Fibroblast of lung (primary cell): ENCODE measurements at regions not wholly inside any gene's neighbourhood (a gene's known extent, or its start where the extent isn't known, plus 50 kb on each side); places are given as distances from the start of the nearest gene placed in this dataset.

Experiments used
- DNase-seq, 2 donors: peaks; one replicate each; pipeline versions ENCODE4 v3.0.0 to v3.0.0-alpha.2; 2010; ENCODE audit warnings: low read depth in 2 of 2
- H2AFZ ChIP-seq: 2 replicates; pipeline ENCODE4 v1.5.1; 2012; ENCODE audit warnings: low read length, control low read depth, inconsistent platforms
- H3K27ac ChIP-seq: 2 replicates; pipeline ENCODE4 v1.5.1; 2011; ENCODE audit warnings: low read length, control low read depth; ENCODE audit not compliant: insufficient read depth
- H3K27me3 ChIP-seq: 2 replicates; pipeline ENCODE4 v1.5.1; 2011; ENCODE audit warnings: mild to moderate bottlenecking, low read length; ENCODE audit not compliant: control insufficient read depth, insufficient read depth
- H3K36me3 ChIP-seq: 2 replicates; pipeline ENCODE4 v1.5.1; 2011; ENCODE audit warnings: low read length; ENCODE audit not compliant: control insufficient read depth, insufficient read depth
- H3K4me1 ChIP-seq: 2 replicates; pipeline ENCODE4 v1.5.1; 2011; ENCODE audit warnings: low read length; ENCODE audit not compliant: control insufficient read depth, insufficient read depth; ENCODE audit errors: extremely low read depth
- H3K4me2 ChIP-seq: 2 replicates; pipeline ENCODE4 v1.5.1; 2011; ENCODE audit warnings: low read length, control low read depth; ENCODE audit not compliant: insufficient read depth; ENCODE audit errors: extremely low read depth
- H3K4me3 ChIP-seq, 4 experiments: fragments of 200-600 bp in 1 of 4; sonication (generic) in 1 of 4; replicated peaks in 1 of 4; 2 replicates each; pipeline ENCODE4 v1.5.1; 2011 to 2016; ENCODE audit warnings: low read length in 4 of 4, low read depth in 3 of 4, mild to moderate bottlenecking in 3 of 4, control low read depth in 2 of 4, inconsistent platforms in 1 of 4, mixed read lengths in 1 of 4; ENCODE audit not compliant: insufficient read depth in 1 of 4; ENCODE audit errors: control extremely low read depth in 1 of 4
- H3K79me2 ChIP-seq: 2 replicates; pipeline ENCODE4 v1.5.1; 2012; ENCODE audit warnings: mild to moderate bottlenecking, low read length, inconsistent platforms; ENCODE audit not compliant: control insufficient read depth, insufficient read depth
- H3K9ac ChIP-seq: 2 replicates; pipeline ENCODE4 v1.5.1; 2011; ENCODE audit warnings: mild to moderate bottlenecking, low read length, control low read depth; ENCODE audit not compliant: insufficient read depth
- H3K9me3 ChIP-seq: 2 replicates; pipeline ENCODE4 v1.5.1; 2012; ENCODE audit warnings: low read depth, low read length; ENCODE audit not compliant: control insufficient read depth, insufficient read depth
- H4K20me1 ChIP-seq: 2 replicates; pipeline ENCODE4 v1.5.1; 2011; ENCODE audit warnings: low read length; ENCODE audit not compliant: control insufficient read depth, insufficient read depth; ENCODE audit errors: extremely low read depth
- EZH2 ChIP-seq: IDR thresholded peaks from 2 replicates; pipeline ENCODE4 v1.5.1; 2012; ENCODE audit warnings: low read length, control low read depth, mild to moderate bottlenecking; ENCODE audit errors: missing control alignments
- TF ChIP-seq, protein P1 (sequence below), 2 donors: IDR thresholded peaks in 1 of 2; conservative IDR thresholded peaks in 1 of 2; 1 replicate in 1 of 2; 2 replicates in 1 of 2; pipeline ENCODE4 v1.5.1; 2011 to 2012; ENCODE audit warnings: low read length in 2 of 2, control low read depth in 1 of 2, inconsistent platforms in 1 of 2, low read depth in 1 of 2, mild to moderate bottlenecking in 1 of 2

DNA sequence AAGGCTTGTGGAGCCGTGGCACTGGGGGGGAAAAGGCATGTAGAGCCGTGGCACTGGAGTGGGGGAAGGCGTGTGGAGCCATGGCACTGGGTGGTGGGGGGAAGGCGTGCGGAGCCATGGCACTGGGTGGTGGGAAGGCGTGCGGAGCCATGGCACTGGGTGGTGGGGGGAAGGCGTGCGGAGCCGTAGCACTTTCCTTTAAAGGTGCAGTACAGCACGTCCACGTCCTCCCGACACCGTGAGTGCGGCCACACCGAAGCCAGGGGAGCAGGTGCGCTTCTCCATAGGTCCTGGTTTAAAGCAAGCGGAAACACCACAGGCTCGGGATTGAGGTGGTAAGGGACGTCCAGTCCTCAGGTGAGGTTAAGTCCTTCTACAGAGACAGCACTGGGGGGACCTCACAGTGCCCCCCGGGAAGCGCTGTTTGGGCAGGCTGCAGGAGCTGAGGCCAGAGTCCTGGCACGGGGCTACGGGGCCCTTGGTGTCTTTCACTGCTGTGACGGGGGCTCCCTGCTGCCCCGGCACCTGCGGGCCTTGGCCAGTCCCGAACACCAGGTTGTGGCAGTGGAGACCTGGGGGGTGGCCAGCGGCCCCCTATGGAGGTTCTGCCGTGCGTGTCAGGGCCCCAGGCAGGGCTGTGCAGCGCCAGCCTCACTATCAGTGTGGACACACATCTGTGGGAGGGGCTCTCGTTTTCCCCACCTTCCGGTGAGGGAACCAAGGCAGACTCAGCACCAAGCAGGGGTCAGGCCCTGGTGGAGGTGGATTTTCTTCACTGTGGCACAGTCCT, 93.0 kb upstream of the CTDP1 start:
- no peak for DNase-seq
- H3K27me3 ChIP-seq, result no peaks in the 10 kb centered on the region

DNA sequence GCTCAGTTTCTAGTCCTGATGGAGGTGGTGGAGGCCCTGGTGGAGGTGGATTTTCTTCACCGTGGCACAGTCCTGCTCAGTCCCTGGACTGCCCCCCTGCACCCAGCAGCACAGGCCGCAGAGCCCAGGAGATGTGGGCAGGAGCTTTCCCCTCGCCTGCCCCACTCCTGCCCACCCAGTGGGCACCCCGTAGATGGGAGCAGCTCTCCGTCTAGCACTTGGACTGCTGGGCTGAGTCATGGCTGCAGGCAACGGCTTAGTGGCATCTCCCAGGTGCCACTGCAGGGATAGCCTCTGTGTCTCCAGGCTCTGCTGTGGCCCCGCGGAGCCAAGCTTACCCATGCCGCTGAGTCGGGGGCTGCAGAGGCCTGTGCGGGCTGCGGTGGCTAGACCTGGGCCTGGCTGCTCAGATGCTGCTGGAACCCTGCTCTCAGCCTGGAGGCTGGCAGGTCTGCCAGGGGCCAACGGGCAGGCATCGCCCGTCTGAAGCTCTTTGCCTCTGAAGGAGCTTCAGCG, 92.3 kb upstream of the CTDP1 start:
- Histone ChIP-seq H2AFZ (no peak overlapping the region), H3K4me3 (no peak overlapping the region), H3K27ac (no peak overlapping the region), H3K36me3 (no peaks in the 10 kb centered on the region), H3K79me2 (no peaks in the 10 kb centered on the region), H3K9me3 (peaks cover 7% of the 10 kb centered on the region), H3K4me2 (no peak overlapping the region), H3K27me3 (no peaks in the 10 kb centered on the region), H3K4me1 (no peaks in the 10 kb centered on the region), H3K9ac (no peak overlapping the region), H4K20me1 (no peaks in the 10 kb centered on the region)
- TF ChIP-seq, protein P1, sequence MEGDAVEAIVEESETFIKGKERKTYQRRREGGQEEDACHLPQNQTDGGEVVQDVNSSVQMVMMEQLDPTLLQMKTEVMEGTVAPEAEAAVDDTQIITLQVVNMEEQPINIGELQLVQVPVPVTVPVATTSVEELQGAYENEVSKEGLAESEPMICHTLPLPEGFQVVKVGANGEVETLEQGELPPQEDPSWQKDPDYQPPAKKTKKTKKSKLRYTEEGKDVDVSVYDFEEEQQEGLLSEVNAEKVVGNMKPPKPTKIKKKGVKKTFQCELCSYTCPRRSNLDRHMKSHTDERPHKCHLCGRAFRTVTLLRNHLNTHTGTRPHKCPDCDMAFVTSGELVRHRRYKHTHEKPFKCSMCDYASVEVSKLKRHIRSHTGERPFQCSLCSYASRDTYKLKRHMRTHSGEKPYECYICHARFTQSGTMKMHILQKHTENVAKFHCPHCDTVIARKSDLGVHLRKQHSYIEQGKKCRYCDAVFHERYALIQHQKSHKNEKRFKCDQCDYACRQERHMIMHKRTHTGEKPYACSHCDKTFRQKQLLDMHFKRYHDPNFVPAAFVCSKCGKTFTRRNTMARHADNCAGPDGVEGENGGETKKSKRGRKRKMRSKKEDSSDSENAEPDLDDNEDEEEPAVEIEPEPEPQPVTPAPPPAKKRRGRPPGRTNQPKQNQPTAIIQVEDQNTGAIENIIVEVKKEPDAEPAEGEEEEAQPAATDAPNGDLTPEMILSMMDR (conservative IDR thresholded peaks at IDR 0.05 in 1 of 2, IDR thresholded peaks at IDR 0.05 in 1 of 2; ENCODE audit: low read depth in 1 of 2, low read length in 2 of 2), result no peak
- TF ChIP-seq EZH2, result no peak
- DNase-seq, result no peak

More for the DNA sequence above, 93.0 kb upstream of the CTDP1 start:
- Histone ChIP-seq H3K4me1 (no peaks in the 10 kb centered on the region), H4K20me1 (no peaks in the 10 kb centered on the region), H3K9ac (no peak overlapping the region), H3K4me2 (no peak overlapping the region), H3K9me3 (peaks cover 10% of the 10 kb centered on the region), H3K4me3 (no peak overlapping the region), H3K79me2 (no peaks in the 10 kb centered on the region), H2AFZ (no peak overlapping the region), H3K36me3 (no peaks in the 10 kb centered on the region), H3K27ac (no peak overlapping the region)
- no peak for TF ChIP-seq EZH2
- TF ChIP-seq, protein P1 (conservative IDR thresholded peaks at IDR 0.05 in 1 of 2, IDR thresholded peaks at IDR 0.05 in 1 of 2; ENCODE audit: low read depth in 1 of 2, low read length in 2 of 2), result no peak

DNA sequence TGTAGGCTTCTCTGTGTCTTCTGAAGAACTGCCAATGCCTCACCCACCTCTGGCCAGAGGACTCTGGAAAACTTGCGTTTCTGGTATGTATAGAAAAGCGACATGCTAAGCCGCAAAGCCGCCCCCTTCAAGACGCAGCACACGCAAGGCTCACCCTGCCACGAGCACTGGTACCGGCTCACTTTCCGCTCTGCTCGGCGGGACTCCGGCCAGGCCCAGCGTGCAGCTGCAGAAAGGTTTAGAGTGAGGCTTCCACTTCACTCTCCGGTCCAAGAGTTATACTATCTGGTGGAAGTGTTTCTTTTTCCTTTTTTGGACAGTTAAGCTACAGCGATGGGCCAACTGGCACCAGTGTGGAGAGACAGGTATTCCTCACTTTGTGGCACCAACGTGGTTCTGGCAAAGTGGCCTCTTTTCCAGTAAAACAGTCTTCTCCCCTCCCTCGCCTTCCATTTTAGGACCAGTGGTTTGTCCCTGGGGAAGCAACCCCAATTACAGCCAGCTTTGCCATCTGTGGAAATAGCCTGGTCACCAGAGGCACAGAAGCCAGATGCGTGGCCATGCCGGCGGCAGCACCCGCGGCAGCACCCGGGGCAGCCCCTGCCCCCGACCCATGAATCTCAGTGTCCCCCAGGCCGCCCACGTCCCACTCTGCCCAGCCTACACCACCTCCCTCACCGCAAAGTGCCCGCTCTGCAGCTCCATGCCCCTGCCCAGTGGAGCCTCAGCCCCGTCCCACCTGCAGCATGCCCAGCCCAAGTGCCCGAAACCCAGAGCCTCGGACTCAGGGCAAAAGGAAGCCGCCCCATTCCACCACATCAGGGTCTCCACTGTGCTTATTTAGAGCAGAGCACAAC, 91.6 kb upstream of the CTDP1 start:
- no peak for TF ChIP-seq EZH2
- TF ChIP-seq, protein P1 (conservative IDR thresholded peaks at IDR 0.05 in 1 of 2, IDR thresholded peaks at IDR 0.05 in 1 of 2; ENCODE audit: low read depth in 1 of 2, low read length in 2 of 2), result no peak
- Histone ChIP-seq H3K4me2 (no peak overlapping the region), H3K4me1 (no peaks in the 10 kb centered on the region), H3K9ac (no peak overlapping the region), H3K9me3 (no peaks in the 10 kb centered on the region), H3K27ac (no peak overlapping the region), H3K79me2 (no peaks in the 10 kb centered on the region), H3K36me3 (no peaks in the 10 kb centered on the region), H3K4me3 (no peak overlapping the region), H4K20me1 (no peaks in the 10 kb centered on the region), H2AFZ (no peak overlapping the region), H3K27me3 (no peaks in the 10 kb centered on the region)
- DNase-seq, result no peak
